Neuronal stem cell (in vitro differentiated cells): ENCODE measurements at regions not wholly inside any gene's neighbourhood (a gene's known extent, or its start where the extent isn't known, plus 50 kb on each side); places are given as distances from the start of the nearest gene placed in this dataset.

ENCODE experiments used
- DNase-seq: peaks from one replicate; pipeline ENCODE4 v3.0.0-alpha.2; 2013; ENCODE audit warnings: low spot score
- H2AFZ ChIP-seq: one replicate; pipeline ENCODE4 v1.6.1; 2013; ENCODE audit warnings: mild to moderate bottlenecking, low read length, inconsistent platforms
- H2AK5ac ChIP-seq: 2 replicates; pipeline ENCODE4 v1.6.1; 2013; ENCODE audit warnings: low read depth, mild to moderate bottlenecking, inconsistent platforms, low read length, moderate library complexity, mixed read lengths
- H2BK120ac ChIP-seq: 2 replicates; pipeline ENCODE4 v1.6.1; 2013; ENCODE audit warnings: low read depth, mild to moderate bottlenecking, inconsistent platforms, low read length, moderate library complexity, mixed read lengths
- H2BK12ac ChIP-seq: one replicate; pipeline ENCODE4 v1.6.1; 2013; ENCODE audit warnings: low read length, inconsistent platforms
- H2BK15ac ChIP-seq: 2 replicates; pipeline ENCODE4 v1.6.1; 2013; ENCODE audit warnings: mild to moderate bottlenecking, low read length, inconsistent platforms, mixed read lengths
- H2BK5ac ChIP-seq: one replicate; pipeline ENCODE4 v1.6.1; 2013; ENCODE audit warnings: inconsistent platforms, mild to moderate bottlenecking, low read length, moderate library complexity
- H3K14ac ChIP-seq: one replicate; pipeline ENCODE4 v1.6.1; 2013; ENCODE audit warnings: low read length, inconsistent platforms
- H3K18ac ChIP-seq: 2 replicates; pipeline ENCODE4 v1.6.1; 2013; ENCODE audit warnings: low read length, inconsistent platforms
- H3K23ac ChIP-seq: 2 replicates; pipeline ENCODE4 v1.6.1; 2013; ENCODE audit warnings: low read depth, mild to moderate bottlenecking, mixed read lengths, low read length, inconsistent platforms; ENCODE audit not compliant: poor library complexity
- H3K27ac ChIP-seq: replicated peaks from 3 replicates; pipeline ENCODE4 v1.5.1; 2013; ENCODE audit warnings: low read length, inconsistent platforms
- H3K27me3 ChIP-seq, 3 experiments: 2 replicates each; pipeline ENCODE4 v1.6.1; 2013; ENCODE audit warnings: low read length in 3 of 3, mild to moderate bottlenecking in 2 of 3, inconsistent platforms in 1 of 3, low read depth in 1 of 3, mixed read lengths in 1 of 3, moderate library complexity in 1 of 3; ENCODE audit not compliant: control insufficient read depth in 3 of 3, insufficient read depth in 3 of 3
- H3K36me3 ChIP-seq, 2 donors: replicated peaks in 1 of 2; 2 replicates each; pipeline ENCODE4 v1.6.1; 2013; ENCODE audit warnings: low read length in 2 of 2; ENCODE audit not compliant: control insufficient read depth in 2 of 2, insufficient read depth in 2 of 2
- H3K4ac ChIP-seq: 2 replicates; pipeline ENCODE4 v1.6.1; 2013; ENCODE audit warnings: inconsistent platforms, mild to moderate bottlenecking, low read length, moderate library complexity
- H3K4me1 ChIP-seq, 2 donors: 1 replicate in 1 of 2; 2 replicates in 1 of 2; pipeline ENCODE4 v1.6.1; 2013; ENCODE audit warnings: low read length in 2 of 2, low read depth in 1 of 2; ENCODE audit not compliant: control insufficient read depth in 2 of 2, insufficient read depth in 1 of 2
- H3K4me2 ChIP-seq: one replicate; pipeline ENCODE4 v1.6.1; 2013; ENCODE audit warnings: mild to moderate bottlenecking, low read length, inconsistent platforms; ENCODE audit not compliant: insufficient read depth, poor library complexity, severe bottlenecking
- H3K4me3 ChIP-seq, 2 donors: 2 replicates each; pipeline ENCODE4 v1.5.1; 2013; ENCODE audit warnings: low read length in 2 of 2, mild to moderate bottlenecking in 2 of 2, inconsistent platforms in 1 of 2, moderate library complexity in 1 of 2
- H3K79me1 ChIP-seq: one replicate; pipeline ENCODE4 v1.6.1; 2013; ENCODE audit warnings: low read depth, mild to moderate bottlenecking, inconsistent platforms, low read length, moderate library complexity
- H3K9ac ChIP-seq: one replicate; pipeline ENCODE4 v1.6.1; 2013; ENCODE audit warnings: mild to moderate bottlenecking, low read depth, low read length, inconsistent platforms; ENCODE audit not compliant: poor library complexity
- H3K9me3 ChIP-seq, 2 donors: replicated peaks in 1 of 2; 2 replicates each; pipeline versions ENCODE3 to v1.6.1; 2013; ENCODE audit warnings: low read length in 2 of 2, mild to moderate bottlenecking in 2 of 2, inconsistent platforms in 1 of 2, low read depth in 1 of 2, mixed read lengths in 1 of 2, moderate library complexity in 1 of 2; ENCODE audit not compliant: control insufficient read depth in 2 of 2, insufficient read depth in 1 of 2
- H4K8ac ChIP-seq: one replicate; pipeline ENCODE4 v1.6.1; 2013; ENCODE audit warnings: low read depth, mild to moderate bottlenecking, inconsistent platforms, low read length, moderate library complexity
- H4K91ac ChIP-seq: one replicate; pipeline ENCODE4 v1.6.1; 2013; ENCODE audit warnings: low read length, low read depth, mild to moderate bottlenecking, inconsistent platforms; ENCODE audit not compliant: poor library complexity
- WGBS, 2 donors: extraction: QIAGEN DNeasy Blood & Tissue Kit; methylation state at CpG; one replicate each; pipeline ENCODE4 v1.1.7; 2013; ENCODE audit warnings: missing lambda C conversion rate in 2 of 2, mixed read lengths in 1 of 2; ENCODE audit not compliant: insufficient read length in 2 of 2, insufficient replicate concordance in 1 of 2; ENCODE audit errors: extremely low coverage in 2 of 2; 5-methylcytosine and 5-hydroxymethylcytosine counted together

DNA sequence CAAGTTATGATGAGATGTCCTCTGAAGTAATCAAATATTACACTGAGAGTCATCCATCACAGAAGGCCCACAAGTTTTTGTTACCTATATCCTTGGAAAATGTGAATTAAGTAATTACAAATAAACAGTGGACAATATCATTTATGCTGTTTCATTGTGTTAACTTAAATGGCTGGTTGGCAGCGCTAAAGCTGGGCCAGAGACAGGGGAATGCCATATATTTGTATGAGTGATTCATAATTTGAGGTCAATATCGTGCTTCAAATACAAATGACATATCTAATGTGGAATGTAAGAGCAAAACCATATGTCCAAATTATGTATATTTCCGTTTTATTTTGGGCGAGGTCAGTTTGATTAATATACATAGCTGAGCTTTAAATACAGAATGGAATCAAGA lies 1556.2 kb downstream of the SLITRK5 start:
- Histone ChIP-seq H3K36me3 (no peaks in the 10 kb centered on the region), H3K27ac (no peak overlapping the region), H3K14ac (no peak overlapping the region), H3K9ac (no peak overlapping the region), H3K18ac (no peak overlapping the region), H2BK120ac (no peak overlapping the region), H2AK5ac (no peak overlapping the region), H3K4me3 (no peak overlapping the region), H3K79me1 (no peaks in the 10 kb centered on the region), H4K8ac (no peak overlapping the region), H3K27me3 (no peaks in the 10 kb centered on the region), H3K9me3 (peaks cover 0 to 1% of the 10 kb centered on the region in 2 donors), H2AFZ (no peak overlapping the region), H4K91ac (no peak overlapping the region), H3K4ac (no peak overlapping the region), H3K23ac (no peak overlapping the region), H3K4me2 (no peak overlapping the region), H3K4me1 (no peaks in the 10 kb centered on the region), H2BK12ac (no peak overlapping the region), H2BK15ac (no peak overlapping the region), H2BK5ac (no peak overlapping the region)
- no peak for DNase-seq
- no CpG with 5 or more reads among the region's 4 CpGs for WGBS, 2 donors

DNA sequence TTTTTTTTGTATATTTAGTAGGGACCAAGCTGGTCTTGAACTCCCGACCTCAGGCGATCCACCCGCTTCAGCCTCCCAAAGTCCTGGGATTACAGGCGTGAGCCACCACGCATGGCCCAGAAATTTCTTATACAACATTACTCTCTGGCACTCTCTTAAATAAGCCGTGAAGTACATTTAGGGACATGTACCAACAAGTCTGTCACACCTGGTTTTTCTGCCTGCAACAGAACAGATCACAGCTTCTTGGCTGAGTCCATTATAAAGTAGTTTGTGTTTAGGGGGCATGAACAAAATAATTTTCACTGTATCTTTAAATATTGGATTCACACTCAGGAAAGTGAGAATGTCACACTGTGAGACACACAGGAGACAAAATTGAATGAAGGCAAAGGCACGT lies 1567.3 kb downstream of the SLITRK5 start:
- Histone ChIP-seq H4K8ac (no peak overlapping the region), H2BK120ac (no peak overlapping the region), H3K14ac (no peak overlapping the region), H2BK15ac (no peak overlapping the region), H3K27ac (no peak overlapping the region), H2AK5ac (no peak overlapping the region), H3K4me1 (no peaks in the 10 kb centered on the region), H2AFZ (no peak overlapping the region), H3K4me3 (no peak overlapping the region), H3K18ac (no peak overlapping the region), H3K27me3 (no peaks in the 10 kb centered on the region), H2BK12ac (no peak overlapping the region), H3K4ac (no peak overlapping the region), H3K23ac (no peak overlapping the region), H3K4me2 (no peak overlapping the region), H3K36me3 (no peaks in the 10 kb centered on the region), H3K9me3 (no peaks in the 10 kb centered on the region), H4K91ac (no peak overlapping the region), H2BK5ac (no peak overlapping the region), H3K9ac (no peak overlapping the region), H3K79me1 (no peaks in the 10 kb centered on the region)
- no CpG with 5 or more reads among the region's 7 CpGs for WGBS, 2 donors
- DNase-seq: no peak

DNA sequence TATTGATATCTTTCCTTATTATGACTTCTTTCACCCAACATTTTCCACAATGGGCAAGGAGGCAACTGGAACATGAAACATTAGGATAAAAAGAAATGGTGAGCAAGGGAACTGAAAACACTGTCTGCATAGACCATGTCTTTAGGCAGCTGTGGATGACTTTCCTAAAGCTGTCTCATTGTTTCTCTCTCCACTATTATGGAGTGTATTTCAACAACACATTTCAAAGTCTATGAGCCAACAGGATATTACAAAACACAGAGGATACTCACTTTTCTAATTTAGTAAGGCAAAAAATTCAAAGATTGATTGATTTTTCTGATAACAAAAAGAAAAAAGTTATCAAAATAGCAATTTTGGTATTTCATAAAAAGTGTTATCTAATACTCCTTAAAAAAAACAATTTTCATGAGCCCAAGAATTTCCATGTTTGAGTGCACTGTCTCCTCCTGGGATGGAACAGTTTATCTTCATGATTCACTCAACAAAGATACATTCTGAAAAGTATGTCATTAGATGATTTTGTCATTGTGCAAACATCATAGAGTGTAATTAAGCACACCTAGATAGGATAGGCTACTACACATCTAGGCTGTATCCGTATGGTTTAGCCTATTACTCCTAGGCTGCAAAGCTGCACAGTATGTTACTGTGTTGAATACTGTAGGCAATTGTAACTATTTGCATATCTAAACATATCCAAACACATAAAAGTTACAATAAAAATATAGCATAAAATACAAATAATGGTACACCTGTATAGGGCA lies 1568.4 kb downstream of the SLITRK5 start:
- Histone ChIP-seq H3K27me3 (no peaks in the 10 kb centered on the region), H4K91ac (no peak overlapping the region), H3K9me3 (no peaks in the 10 kb centered on the region), H2BK120ac (no peak overlapping the region), H3K4me2 (no peak overlapping the region), H2AK5ac (no peak overlapping the region), H3K27ac (no peak overlapping the region), H3K4me1 (no peaks in the 10 kb centered on the region), H3K23ac (no peak overlapping the region), H2AFZ (no peak overlapping the region), H2BK15ac (no peak overlapping the region), H3K79me1 (no peaks in the 10 kb centered on the region), H2BK12ac (no peak overlapping the region), H4K8ac (no peak overlapping the region), H3K4me3 (no peak overlapping the region), H3K14ac (no peak overlapping the region), H3K9ac (no peak overlapping the region), H3K18ac (no peak overlapping the region), H3K4ac (no peak overlapping the region), H2BK5ac (no peak overlapping the region), H3K36me3 (no peaks in the 10 kb centered on the region)
- DNase-seq: no peak
- WGBS, 2 donors: no CpG with 5 or more reads among the region's 1 CpG

DNA sequence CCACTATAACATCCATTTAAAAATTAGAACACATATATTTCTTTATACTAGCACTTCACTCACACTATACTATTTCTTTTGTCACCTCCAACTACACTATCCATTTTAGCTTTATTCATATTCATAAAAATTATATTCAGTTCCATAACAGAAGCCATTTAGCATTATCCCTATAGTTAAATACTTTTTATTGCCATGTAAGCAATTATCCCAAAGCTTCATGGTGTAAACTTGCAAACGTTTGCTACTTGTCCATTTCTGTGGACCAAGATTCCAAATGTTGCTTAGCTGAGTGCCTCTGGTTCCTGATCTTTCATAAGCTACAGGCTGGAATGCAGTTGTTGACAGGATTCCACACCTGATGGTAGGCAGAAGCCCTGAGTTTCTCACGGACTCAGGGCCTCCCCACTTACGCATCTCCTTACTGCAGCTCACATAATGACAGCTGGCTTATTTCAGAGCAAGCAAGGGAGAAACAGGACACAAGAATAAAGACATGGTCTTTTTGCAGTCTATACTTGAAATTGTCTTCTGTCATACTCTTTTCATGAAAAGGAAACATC lies 1584.8 kb downstream of the SLITRK5 start:
- H3K4me2 ChIP-seq: peak overlapping the region; percentile 14
- H4K8ac ChIP-seq: no peak overlapping the region
- no peak overlapping the region for H3K4ac ChIP-seq
- H3K27ac ChIP-seq: no peak overlapping the region
- no peak overlapping the region for H2BK120ac ChIP-seq
- H2AFZ ChIP-seq: peak overlapping the region; percentile 49
- no peak overlapping the region for H3K18ac ChIP-seq
- no peak overlapping the region for H2BK5ac ChIP-seq
- no peaks in the 10 kb centered on the region for H3K27me3 ChIP-seq
- H3K36me3 ChIP-seq: no peaks in the 10 kb centered on the region
- no peak overlapping the region for H2AK5ac ChIP-seq
- H3K4me3 ChIP-seq: no peak overlapping the region
- no peak overlapping the region for H3K9ac ChIP-seq
- no peak overlapping the region for H3K14ac ChIP-seq
- no peak overlapping the region for H3K23ac ChIP-seq
- no peaks in the 10 kb centered on the region for H3K4me1 ChIP-seq
- H2BK12ac ChIP-seq: no peak overlapping the region
- H2BK15ac ChIP-seq: no peak overlapping the region
- H4K91ac ChIP-seq: no peak overlapping the region
- no peaks in the 10 kb centered on the region for H3K79me1 ChIP-seq
- no CpG with 5 or more reads among the region's 3 CpGs for WGBS, 2 donors
- peaks cover 2% of the 10 kb centered on the region in 2 donors for H3K9me3 ChIP-seq
- no peak for DNase-seq
